ENCODE measurements at regions not wholly inside any gene's neighbourhood (a gene's known extent, or its start where the extent isn't known, plus 50 kb on each side); places are given as distances from the start of the nearest gene placed in this dataset.
"Not testable (repeated sequence)": the region's sequence is repeated elsewhere in the genome, so short reads cannot be mapped to it uniquely, and the experiment has no call there.

DNA sequence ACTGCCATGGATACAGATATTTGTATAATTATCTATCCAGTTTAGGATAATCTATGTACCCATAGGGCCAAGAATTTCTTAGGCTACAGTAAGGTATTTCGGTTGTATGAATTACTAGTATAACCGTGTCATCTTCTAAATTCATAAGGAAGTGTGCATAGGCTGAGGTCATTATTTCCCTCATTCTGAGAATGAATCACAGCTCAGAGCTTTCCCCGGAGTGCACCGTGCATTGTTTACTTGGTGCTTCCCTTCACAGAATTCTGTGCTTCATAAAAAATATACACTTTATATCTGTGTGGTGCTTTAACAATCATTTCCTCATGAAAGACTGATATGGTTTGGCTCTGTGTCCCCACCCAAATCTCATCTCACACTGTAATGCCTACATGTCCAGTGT lies 514.1 kb downstream of the ETNK1 start:
- ChIA-PET CTCF (no interaction called here), POLR2A (no interaction called here)

GRCh38 chr12:23140710-23141109 lies 515.7 kb downstream of the ETNK1 start:
- ChIA-PET POLR2A (no interaction called here), CTCF (no interaction called here)

GRCh38 chr12:23141335-23141734 lies 516.4 kb downstream of the ETNK1 start:
- POLR2A ChIA-PET, result no interaction called here
- CTCF ChIA-PET, result no interaction called here

DNA sequence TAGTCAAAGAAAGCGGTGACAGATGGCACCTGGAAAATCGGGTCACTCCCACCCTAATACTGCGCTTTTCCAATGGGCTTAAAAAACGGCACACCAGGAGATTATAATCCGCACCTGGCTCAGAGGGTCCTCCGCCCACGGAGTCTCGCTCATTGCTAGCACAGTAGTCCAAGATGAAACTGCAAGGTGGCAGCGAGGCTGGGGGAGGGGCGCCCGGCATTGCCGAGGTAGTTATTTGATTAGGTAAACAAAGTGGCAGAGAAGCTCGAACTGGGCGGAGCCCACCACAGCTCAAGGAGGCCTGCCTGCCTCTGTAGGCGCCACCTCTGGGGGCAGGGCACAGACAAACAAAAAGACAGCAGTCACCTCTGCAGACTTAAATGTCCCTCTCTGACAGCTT lies 521.1 kb downstream of the ETNK1 start:
- CTCF ChIA-PET, POLR2A ChIA-PET: not testable (repeated sequence)

GRCh38 chr12:23168459-23168858 lies 543.5 kb downstream of the ETNK1 start:
- ChIA-PET POLR2A (no interaction called here), CTCF (no interaction called here)

DNA sequence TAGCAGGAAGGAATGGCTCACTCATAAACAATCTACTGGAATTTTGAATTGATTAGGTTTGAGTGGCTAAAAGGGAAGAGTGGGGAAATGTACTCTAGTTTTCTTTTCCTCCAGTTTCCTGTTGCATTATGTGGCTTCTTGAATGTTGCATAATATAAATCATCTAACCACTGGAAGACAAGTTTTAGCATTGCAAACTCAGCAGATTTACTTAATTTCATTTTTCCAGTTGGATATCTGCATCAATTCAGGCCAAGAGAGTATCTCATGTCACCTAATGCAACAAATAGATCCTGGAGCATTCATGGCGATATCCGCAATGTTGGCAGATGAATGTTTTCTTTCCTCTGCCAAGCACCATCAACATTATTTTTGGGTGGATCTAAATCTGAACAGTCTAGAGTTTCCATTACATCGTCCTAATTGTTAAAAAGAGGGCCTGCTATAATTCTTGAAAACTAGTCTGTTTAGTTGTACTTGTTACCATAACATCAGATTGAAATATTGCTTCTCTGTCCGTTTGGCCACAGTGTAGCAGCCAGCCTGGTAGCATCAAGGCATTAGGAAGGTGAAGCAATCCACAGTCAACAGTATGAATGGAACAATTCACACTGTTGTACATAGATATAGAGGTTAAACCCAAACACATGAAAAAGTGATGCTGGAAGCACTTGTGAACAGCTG lies 544.2 kb downstream of the ETNK1 start:
- CTCF ChIA-PET, result no interaction called here
- POLR2A ChIA-PET, result no interaction called here

DNA sequence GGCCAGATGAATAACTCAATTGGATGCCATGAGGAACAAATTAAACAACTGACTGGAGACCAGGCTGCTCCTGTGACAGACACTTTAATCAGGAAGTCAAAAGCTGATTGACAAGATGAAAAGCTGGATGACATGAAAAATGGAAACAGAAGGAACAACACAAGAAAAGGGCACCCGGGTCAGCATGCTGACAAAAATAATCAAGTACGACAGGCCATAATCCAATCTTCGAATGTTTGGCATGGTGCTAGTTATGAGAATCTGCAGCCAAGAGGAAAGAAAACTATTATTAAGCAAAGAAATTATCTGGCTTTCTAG lies 544.7 kb downstream of the ETNK1 start:
- POLR2A ChIA-PET, result no interaction called here
- CTCF ChIA-PET, result interaction anchor here (1.6 kb wide), 1 partner anchor 12 kb away, joined by 3 read pairs; no protein-coding TSS in a partner anchor

DNA sequence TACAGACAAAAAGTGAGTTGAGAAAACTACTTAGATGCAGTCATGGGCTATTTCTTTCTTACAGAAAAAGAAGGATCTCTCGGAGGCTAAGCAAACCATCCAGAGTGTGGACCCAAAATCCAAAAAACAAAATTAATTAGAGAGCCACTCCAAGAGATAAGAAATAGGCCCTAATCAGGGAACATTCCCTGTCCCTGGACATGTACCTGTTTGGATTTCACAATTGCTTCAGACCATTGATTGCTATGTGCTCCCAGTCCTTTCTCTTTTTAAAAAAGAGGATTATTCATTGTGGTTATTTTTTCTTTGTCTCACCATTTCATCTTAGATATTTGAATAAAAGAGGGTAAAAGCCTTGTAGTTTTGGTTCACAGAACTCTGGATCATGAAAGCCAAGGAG lies 549.9 kb downstream of the ETNK1 start:
- CTCF ChIA-PET, result no interaction called here
- POLR2A ChIA-PET, result no interaction called here

DNA sequence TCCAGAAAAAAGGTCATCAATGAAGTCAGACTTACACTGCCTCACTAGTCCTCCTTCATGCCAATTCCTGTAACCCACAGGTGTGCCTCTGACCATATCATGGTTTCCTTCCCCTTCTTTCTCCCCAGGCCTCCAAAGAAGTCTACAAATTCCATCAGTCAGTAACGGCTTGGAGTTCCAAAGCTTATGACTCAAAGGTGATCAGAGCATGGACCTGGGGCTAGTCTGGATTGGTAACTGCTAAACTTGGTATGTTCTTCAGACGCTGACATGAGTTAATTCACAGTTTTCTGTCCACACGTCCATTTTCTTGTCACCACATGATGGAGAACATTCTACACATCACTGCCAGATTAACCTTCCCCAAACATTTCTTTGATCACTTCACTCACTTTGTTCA lies 560.4 kb downstream of the ETNK1 start:
- POLR2A ChIA-PET, result no interaction called here
- CTCF ChIA-PET, result no interaction called here

DNA sequence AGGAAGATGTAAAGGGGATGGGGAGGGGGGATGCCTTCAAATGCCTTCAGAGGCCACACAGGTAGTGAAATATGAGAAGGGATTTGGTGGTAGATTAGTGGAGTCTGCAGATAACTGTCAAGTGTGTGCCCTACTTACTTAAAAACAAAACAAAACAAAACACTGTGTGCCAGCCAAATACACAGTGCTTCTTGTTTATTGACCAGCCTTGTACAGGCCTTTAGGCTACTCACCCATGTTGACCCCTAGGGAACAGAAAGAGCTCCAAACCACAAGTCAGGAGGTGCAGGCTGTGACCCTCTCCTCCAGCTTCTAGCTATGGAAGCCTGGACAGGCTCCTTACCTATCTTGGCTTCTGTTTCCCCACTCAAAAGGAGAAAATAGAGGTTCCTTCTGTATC lies 562.0 kb downstream of the ETNK1 start:
- ChIA-PET CTCF (no interaction called here), POLR2A (no interaction called here)

DNA sequence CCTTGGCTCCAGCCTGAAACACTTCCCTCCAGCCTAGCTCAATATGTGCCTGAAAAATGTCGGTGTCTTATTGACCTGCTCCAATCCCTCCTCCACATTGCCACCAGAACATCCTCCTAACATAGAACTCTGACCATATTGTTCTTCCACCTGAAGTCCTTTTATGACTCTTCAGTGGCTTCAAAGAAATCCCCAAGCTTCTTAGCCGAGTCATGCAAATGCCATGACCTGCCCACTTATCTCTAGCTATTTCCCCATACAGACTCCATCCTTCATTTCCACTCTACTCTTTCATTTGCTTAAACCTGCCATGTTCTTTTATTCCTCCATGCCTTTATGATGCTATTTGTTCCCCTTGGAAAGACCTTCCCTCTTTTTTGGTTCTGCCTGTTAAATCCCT lies 568.6 kb downstream of the ETNK1 start:
- ChIA-PET POLR2A (no interaction called here), CTCF (no interaction called here)

DNA sequence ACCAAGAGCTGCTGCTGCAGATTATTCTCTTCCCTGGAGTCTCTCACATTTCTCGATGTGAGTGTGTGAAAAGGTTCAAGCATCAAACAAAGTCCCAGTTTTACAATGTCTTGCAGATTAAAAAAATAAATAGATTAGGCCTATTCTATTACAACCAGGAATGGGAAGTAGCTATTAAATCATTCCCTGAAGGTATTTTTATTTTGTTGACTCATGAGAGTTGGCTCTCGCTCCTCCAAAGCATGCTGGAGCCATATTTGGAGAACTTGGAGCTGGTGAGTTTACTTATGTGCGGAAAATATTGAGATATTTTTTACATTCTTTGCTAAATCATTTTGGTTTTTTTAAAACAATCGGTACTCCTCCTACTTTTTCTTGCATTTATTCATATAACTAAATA lies 572.3 kb downstream of the ETNK1 start:
- CTCF ChIA-PET, result no interaction called here
- POLR2A ChIA-PET, result no interaction called here

GRCh38 chr12:23202728-23203127 lies 577.8 kb downstream of the ETNK1 start:
- POLR2A ChIA-PET, result no interaction called here
- CTCF ChIA-PET, result no interaction called here

DNA sequence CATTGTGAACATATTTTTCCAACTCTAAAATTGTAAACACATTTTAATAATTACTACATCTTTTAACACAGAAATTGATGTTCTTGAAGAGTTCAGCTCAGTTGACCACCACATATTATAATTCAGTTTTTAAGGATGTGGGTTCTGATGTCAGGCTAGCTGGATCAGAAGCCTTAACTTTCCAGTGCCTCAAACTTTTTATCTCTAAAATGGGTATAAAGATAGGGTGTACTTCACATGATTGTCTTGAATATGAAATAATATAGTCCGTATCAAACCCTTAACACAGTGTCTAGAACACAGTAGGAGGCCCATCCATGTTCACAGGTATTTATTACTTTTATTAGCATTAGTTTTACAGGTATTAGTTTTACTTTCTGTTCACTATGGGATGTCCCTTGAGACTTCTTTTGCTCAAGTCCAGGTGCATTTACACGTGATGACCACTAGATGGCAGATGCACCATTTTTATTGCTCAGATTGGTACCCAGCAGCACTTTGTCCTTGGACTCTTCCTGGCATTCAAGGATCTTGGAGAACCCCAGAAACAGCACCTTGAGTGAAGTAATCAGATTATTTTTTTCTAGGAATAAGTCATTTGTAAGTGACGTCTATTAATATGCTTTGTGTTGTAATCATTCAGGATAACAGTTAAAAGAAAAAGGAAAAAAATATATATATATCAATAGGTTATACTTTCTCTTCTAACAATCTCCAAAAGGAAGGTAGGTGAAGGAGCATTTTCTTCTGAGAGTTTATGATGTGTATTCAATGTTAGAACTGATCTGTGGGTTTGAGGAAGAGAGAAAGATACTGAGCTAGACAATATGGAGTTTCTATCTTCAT lies 580.2 kb downstream of the ETNK1 start:
- CTCF ChIA-PET, result no interaction called here
- POLR2A ChIA-PET, result no interaction called here

GRCh38 chr12:23209793-23210192 lies 584.8 kb downstream of the ETNK1 start:
- POLR2A ChIA-PET, result no interaction called here

GRCh38 chr12:23210573-23210972 lies 585.6 kb downstream of the ETNK1 start:
- POLR2A ChIA-PET, result no interaction called here
- CTCF ChIA-PET, result no interaction called here

More at GRCh38 chr12:23209793-23210192, 584.8 kb downstream of the ETNK1 start:
- CTCF ChIA-PET, result no interaction called here

DNA sequence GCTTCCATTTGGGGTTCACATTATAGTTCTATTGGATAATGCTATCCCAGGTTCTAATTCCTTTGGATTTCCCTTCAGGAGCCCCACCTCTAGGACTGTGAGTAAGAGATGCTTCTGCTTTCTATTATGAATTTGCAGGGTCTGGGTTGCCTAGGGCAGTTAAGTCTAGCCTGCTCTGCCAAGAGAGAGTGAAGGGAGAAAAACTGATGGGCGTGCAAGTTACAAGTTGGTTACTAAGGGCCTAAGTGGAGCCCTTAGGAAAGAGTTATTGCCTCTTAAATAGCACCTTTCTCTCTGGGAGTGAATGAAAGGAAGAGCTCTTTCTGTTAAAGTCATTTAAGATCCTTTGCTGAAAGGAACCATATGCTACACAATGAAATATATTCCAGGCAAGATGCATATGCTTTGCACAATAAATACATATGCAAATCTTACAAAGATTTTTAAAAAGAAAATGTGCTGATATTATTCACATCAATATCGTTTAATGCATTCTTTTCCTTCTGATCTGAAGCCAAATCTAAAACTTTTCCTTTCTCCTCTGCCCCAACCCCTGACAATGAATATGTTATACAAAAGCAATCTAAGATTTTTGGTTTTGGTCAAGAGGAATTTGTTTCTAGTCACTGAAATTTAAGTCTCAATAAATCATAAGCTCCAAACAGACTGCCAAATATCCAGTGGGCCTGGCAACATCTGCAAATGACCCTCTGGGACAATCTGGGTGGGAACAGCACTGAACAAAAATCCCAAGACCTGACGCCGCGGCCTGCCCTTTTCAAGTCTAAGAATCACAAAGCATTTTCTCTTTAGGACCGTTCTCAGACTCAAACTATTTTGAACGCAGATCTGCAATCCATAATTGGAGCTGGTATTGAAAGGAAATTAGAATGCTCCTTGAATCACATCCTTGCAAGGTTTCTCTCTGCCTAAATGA lies 586.7 kb downstream of the ETNK1 start:
- POLR2A ChIA-PET, result no interaction called here
- CTCF ChIA-PET, result no interaction called here

GRCh38 chr12:23217158-23217557 lies 592.2 kb downstream of the ETNK1 start:
- CTCF ChIA-PET, result no interaction called here
- POLR2A ChIA-PET, result no interaction called here

- CTCF ChIA-PET, result no interaction called here
- POLR2A ChIA-PET, result no interaction called here
Measured at GRCh38 chr12:23217667-23218066, 592.7 kb downstream of the ETNK1 start.

DNA sequence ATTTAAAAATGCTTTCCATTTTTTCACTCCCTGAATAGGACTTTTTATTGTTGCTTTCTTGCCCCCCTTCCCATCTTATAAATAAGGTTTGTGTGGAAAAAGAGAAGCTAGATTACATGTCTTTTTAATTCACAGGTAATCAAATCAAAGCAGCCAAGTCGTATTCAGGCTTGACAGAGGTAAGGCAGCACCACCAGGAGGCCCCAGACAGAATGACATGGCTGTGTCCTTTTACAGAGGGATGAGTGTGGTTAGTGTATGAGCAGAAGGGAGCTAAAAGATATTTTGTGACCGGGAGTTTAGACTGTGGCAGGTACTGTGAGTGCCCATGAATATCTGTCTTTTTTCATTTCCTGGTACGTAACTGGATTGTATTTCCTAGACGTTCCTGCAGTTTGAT lies 596.1 kb downstream of the ETNK1 start:
- CTCF ChIA-PET, result no interaction called here

GRCh38 chr12:23221926-23222325 lies 597.0 kb downstream of the ETNK1 start:
- POLR2A ChIA-PET, result no interaction called here
- CTCF ChIA-PET, result no interaction called here

More for the DNA sequence above, 596.1 kb downstream of the ETNK1 start:
- POLR2A ChIA-PET, result no interaction called here
